ENCODE measurements at regions not wholly inside any gene's neighbourhood (a gene's known extent, or its start where the extent isn't known, plus 50 kb on each side); places are given as distances from the start of the nearest gene placed in this dataset.

DNA sequence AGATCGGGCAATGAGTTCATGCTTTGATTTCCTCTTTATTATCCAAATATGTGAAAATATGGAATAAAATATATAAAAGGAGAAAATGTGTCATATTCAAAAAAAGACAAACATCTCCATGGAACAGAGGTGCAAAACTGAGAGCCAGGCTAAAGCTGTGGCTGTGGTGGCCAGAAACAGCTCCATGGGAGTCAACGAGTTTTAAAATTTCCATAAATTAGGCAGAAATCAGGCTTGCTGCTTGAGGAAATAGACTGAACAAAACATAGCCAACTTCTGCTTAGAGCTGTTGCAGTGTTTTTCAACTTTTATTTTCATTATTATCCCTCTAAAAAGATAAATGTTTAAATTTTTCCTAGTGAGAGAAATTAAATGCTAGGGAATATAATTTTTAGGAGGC, 110.8 kb upstream of the SLC30A5 start:
- TF ChIP-seq, protein P1, sequence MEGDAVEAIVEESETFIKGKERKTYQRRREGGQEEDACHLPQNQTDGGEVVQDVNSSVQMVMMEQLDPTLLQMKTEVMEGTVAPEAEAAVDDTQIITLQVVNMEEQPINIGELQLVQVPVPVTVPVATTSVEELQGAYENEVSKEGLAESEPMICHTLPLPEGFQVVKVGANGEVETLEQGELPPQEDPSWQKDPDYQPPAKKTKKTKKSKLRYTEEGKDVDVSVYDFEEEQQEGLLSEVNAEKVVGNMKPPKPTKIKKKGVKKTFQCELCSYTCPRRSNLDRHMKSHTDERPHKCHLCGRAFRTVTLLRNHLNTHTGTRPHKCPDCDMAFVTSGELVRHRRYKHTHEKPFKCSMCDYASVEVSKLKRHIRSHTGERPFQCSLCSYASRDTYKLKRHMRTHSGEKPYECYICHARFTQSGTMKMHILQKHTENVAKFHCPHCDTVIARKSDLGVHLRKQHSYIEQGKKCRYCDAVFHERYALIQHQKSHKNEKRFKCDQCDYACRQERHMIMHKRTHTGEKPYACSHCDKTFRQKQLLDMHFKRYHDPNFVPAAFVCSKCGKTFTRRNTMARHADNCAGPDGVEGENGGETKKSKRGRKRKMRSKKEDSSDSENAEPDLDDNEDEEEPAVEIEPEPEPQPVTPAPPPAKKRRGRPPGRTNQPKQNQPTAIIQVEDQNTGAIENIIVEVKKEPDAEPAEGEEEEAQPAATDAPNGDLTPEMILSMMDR (IDR thresholded peaks at IDR 0.05): no peak
- H3K4me3 Mint-ChIP-seq: no peak overlapping the region
- H3K4me1 ChIP-seq (ENCODE audit: control insufficient read depth, insufficient read depth, low read length): no peaks in the 10 kb centered on the region
- no peaks in the 10 kb centered on the region for H3K36me3 Mint-ChIP-seq
- H3K27me3 Mint-ChIP-seq (ENCODE audit: low read depth in 2 of 2): peaks cover 18 to 59% of the 10 kb centered on the region in 2 donors
- no peaks in the 10 kb centered on the region for H3K9me3 ChIP-seq (ENCODE audit: control insufficient read depth, insufficient read depth, low read length)
- intact Hi-C loops (cut with micrococcal nuclease): no loop called here
- no peak overlapping the region for H3K27ac Mint-ChIP-seq
- DNase-seq: no peak
- no peaks in the 10 kb centered on the region for H3K27me3 ChIP-seq (ENCODE audit: control insufficient read depth, insufficient read depth, low read length)
- whole genome bisulfite sequencing (ENCODE audit: insufficient coverage): 96% methylated on average over 1 of the region's 2 CpGs
- H3K4me1 Mint-ChIP-seq: no peaks in the 10 kb centered on the region
- peaks cover 0 to 2% of the 10 kb centered on the region in 2 donors for H3K9me3 Mint-ChIP-seq
- no peak for ATAC-seq
- H3K36me3 ChIP-seq (ENCODE audit: control insufficient read depth, insufficient read depth, low read length): no peaks in the 10 kb centered on the region
- no peak overlapping the region for H3K27ac ChIP-seq (ENCODE audit: low read length)
- no peak overlapping the region for H3K4me3 ChIP-seq (ENCODE audit: low read length)

DNA sequence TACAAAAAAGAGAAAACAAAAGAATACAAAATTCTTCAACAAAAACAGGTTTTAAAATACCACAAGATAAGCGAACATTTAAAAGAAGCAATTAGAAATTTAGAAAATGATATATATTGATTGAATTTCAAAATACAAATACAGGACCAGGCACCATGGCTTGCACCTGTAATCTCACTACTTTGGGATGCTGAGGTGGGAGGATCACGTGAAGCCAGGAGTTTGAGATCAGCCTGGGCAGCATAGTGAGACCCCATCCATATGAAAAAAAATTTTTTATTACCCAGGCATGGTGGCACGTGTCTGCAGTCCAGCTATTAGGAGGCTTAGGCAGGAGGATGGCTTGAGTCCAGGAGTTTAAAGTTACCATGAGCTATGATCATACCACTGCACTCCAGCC, 109.9 kb upstream of the SLC30A5 start:
- Histone ChIP-seq H3K4me3 (ENCODE audit: low read length) (no peak overlapping the region), H3K9me3 (ENCODE audit: control insufficient read depth, insufficient read depth, low read length) (no peaks in the 10 kb centered on the region), H3K4me1 (ENCODE audit: control insufficient read depth, insufficient read depth, low read length) (no peaks in the 10 kb centered on the region), H3K36me3 (ENCODE audit: control insufficient read depth, insufficient read depth, low read length) (no peaks in the 10 kb centered on the region), H3K27me3 (ENCODE audit: control insufficient read depth, insufficient read depth, low read length) (no peaks in the 10 kb centered on the region), H3K27ac (ENCODE audit: low read length) (no peak overlapping the region)
- ATAC-seq: no peak
- peaks cover 13 to 51% of the 10 kb centered on the region in 2 donors for H3K27me3 Mint-ChIP-seq (ENCODE audit: low read depth in 2 of 2)
- H3K27ac Mint-ChIP-seq: no peak overlapping the region
- no peak for DNase-seq
- 86% methylated on average over 2 of the region's 3 CpGs for WGBS (ENCODE audit: insufficient coverage)
- H3K4me1 Mint-ChIP-seq: no peaks in the 10 kb centered on the region
- intact Hi-C loops (cut with micrococcal nuclease): no loop called here
- H3K36me3 Mint-ChIP-seq: no peaks in the 10 kb centered on the region
- H3K4me3 Mint-ChIP-seq: no peak overlapping the region
- TF ChIP-seq, protein P1 (IDR thresholded peaks at IDR 0.05): no peak
- H3K9me3 Mint-ChIP-seq: peaks cover 0 to 2% of the 10 kb centered on the region in 2 donors

DNA sequence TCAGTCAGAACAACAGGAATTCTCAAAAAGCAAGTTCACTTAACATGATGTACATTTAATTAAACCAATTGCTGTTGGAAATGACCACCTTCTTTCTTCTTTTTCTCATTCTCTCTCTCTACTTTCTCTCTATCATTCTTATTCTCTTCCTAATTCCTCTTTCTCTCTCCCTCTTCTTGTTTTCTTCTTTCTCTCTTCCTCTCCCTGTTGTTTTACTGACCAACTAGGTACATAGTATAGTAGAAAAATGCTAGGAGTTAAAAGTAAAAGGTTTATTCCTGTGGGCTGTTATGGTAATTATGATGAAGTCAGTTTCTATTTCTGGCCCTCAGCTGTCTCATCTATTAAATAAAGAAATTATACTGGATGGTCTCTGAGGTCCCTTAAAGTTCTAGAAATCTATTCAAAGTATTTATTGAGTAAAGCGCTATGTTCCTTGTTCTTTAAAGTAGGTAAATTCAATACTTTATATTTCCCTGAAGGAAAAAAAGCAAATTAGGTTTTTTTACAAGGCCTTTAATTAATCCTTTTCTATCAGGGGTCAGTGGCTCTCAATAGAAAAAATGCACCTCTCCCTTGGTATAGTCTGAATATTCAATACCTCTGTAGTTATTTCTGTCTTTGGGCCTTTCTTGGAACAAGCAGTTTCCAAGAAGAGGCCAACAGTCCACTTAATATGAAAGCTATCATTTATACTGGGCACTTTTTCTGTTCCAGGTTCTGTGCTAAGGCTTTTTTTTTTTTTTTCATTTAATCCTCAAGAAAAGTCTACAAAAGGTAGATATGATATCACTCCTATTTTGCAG, 102.3 kb upstream of the SLC30A5 start:
- Mint-ChIP-seq H3K27ac (no peak overlapping the region), H3K36me3 (no peaks in the 10 kb centered on the region), H3K9me3 (no peaks in the 10 kb centered on the region), H3K27me3 (ENCODE audit: low read depth in 2 of 2) (peaks cover 7 to 20% of the 10 kb centered on the region in 2 donors), H3K4me1 (no peaks in the 10 kb centered on the region), H3K4me3 (no peak overlapping the region)
- H3K27me3 ChIP-seq (ENCODE audit: control insufficient read depth, insufficient read depth, low read length): no peaks in the 10 kb centered on the region
- no peak for DNase-seq
- no peaks in the 10 kb centered on the region for H3K36me3 ChIP-seq (ENCODE audit: control insufficient read depth, insufficient read depth, low read length)
- no peak for ATAC-seq
- no CpG with 5 or more reads among the region's 1 CpG for WGBS (ENCODE audit: insufficient coverage)
- no peaks in the 10 kb centered on the region for H3K9me3 ChIP-seq (ENCODE audit: control insufficient read depth, insufficient read depth, low read length)
- TF ChIP-seq, protein P1 (IDR thresholded peaks at IDR 0.05): no peak
- no peaks in the 10 kb centered on the region for H3K4me1 ChIP-seq (ENCODE audit: control insufficient read depth, insufficient read depth, low read length)
- no peak overlapping the region for H3K4me3 ChIP-seq (ENCODE audit: low read length)
- H3K27ac ChIP-seq (ENCODE audit: low read length): no peak overlapping the region
- intact Hi-C loops (cut with micrococcal nuclease): no loop called here

DNA sequence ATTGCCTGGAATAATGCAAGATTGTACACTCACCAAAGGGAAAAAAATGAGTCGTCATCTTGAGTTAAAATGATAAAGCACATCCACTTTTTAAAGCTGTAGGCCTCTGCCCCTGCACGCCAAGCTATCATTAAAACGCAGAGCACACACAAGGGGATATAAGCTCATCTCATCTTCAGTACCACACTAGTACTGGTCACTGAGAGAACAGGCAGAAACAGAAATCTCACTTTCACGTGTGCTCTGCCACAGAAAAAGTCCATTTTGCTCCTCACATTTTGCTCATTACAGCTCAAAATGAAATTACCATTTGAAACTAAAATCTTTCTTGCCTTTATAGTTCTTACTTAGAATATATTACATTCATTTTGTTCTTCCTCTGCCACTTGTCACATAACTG, 99.2 kb upstream of the SLC30A5 start:
- Mint-ChIP-seq H3K4me3 (no peak overlapping the region), H3K36me3 (no peaks in the 10 kb centered on the region), H3K9me3 (no peaks in the 10 kb centered on the region), H3K27me3 (ENCODE audit: low read depth in 2 of 2) (peaks cover 7 to 18% of the 10 kb centered on the region in 2 donors), H3K27ac (no peak overlapping the region), H3K4me1 (no peaks in the 10 kb centered on the region)
- ATAC-seq (no peak), DNase-seq (no peak)
- no peaks in the 10 kb centered on the region for H3K9me3 ChIP-seq (ENCODE audit: control insufficient read depth, insufficient read depth, low read length)
- no peaks in the 10 kb centered on the region for H3K27me3 ChIP-seq (ENCODE audit: control insufficient read depth, insufficient read depth, low read length)
- intact Hi-C loops (cut with micrococcal nuclease): no loop called here
- H3K4me3 ChIP-seq (ENCODE audit: low read length): no peak overlapping the region
- no peak overlapping the region for H3K27ac ChIP-seq (ENCODE audit: low read length)
- no peaks in the 10 kb centered on the region for H3K4me1 ChIP-seq (ENCODE audit: control insufficient read depth, insufficient read depth, low read length)
- H3K36me3 ChIP-seq (ENCODE audit: control insufficient read depth, insufficient read depth, low read length): no peaks in the 10 kb centered on the region
- TF ChIP-seq, protein P1 (IDR thresholded peaks at IDR 0.05): no peak
- 76% methylated on average over 4 of the region's 4 CpGs for WGBS (ENCODE audit: insufficient coverage)
